ENCODE measurements at regions not wholly inside any gene's neighbourhood (a gene's known extent, or its start where the extent isn't known, plus 50 kb on each side); places are given as distances from the start of the nearest gene placed in this dataset.

GRCh38 chr11:69976794-69977193 is 101.3 kb upstream of the ANO1 start:
- no peaks in the 10 kb centered on the region for H3K36me3 ChIP-seq (replicated peaks; ENCODE audit: control insufficient read depth, insufficient read depth, low read length)
- no peaks in the 10 kb centered on the region; the same call in 1 of the 2 replicates for H3K27me3 ChIP-seq (ENCODE audit: control insufficient read depth, insufficient read depth, low read length)
- DNase-seq = peak; percentile 48
- no peak overlapping the region for H3K4me3 ChIP-seq (ENCODE audit: insufficient read depth, low read depth, low read length)

DNA sequence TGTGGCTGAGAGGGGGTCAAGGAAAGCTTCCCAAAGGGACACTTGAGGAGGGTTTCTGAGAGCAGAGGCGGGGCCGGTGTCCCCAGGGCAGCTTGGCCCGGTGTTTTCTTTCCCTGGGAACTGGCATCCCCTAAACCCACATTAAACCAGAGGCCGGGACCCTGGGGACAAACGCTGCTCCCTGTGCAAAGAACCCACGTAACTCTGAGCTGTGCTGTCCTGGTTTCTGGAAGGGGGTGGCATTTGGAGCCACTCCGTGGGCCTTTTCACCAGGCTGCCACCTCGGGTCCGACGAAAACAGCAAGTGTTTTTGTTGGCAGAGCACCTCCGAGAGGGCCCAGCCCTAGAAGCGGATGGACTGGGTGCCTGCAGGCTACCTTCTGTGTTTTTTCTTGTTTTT is 100.2 kb upstream of the ANO1 start:
- H3K36me3 ChIP-seq (replicated peaks; ENCODE audit: control insufficient read depth, insufficient read depth, low read length) = no peaks in the 10 kb centered on the region
- H3K4me3 ChIP-seq (ENCODE audit: insufficient read depth, low read depth, low read length) = no peak overlapping the region
- DNase-seq = no peak
- no peaks in the 10 kb centered on the region; the same call in none of the 2 replicates for H3K27me3 ChIP-seq (ENCODE audit: control insufficient read depth, insufficient read depth, low read length)

- DNase-seq = peak; percentile 48
- peaks cover 3% of the 10 kb centered on the region for H3K27me3 ChIP-seq (ENCODE audit: control insufficient read depth, insufficient read depth, low read length)
- H3K4me3 ChIP-seq (ENCODE audit: insufficient read depth, low read depth, low read length) = no peak overlapping the region
- H3K36me3 ChIP-seq (replicated peaks; ENCODE audit: control insufficient read depth, insufficient read depth, low read length) = no peaks in the 10 kb centered on the region
These were observed 99.1 kb upstream of the ANO1 start for GRCh38 chr11:69978841-69979614.

GRCh38 chr11:69979632-69980031 is 98.5 kb upstream of the ANO1 start:
- Histone ChIP-seq H3K36me3 (replicated peaks; ENCODE audit: control insufficient read depth, insufficient read depth, low read length) (no peaks in the 10 kb centered on the region), H3K4me3 (ENCODE audit: insufficient read depth, low read depth, low read length) (no peak overlapping the region), H3K27me3 (ENCODE audit: control insufficient read depth, insufficient read depth, low read length) (peaks cover 9% of the 10 kb centered on the region)
- DNase-seq = no peak

- peak; percentile 72 for DNase-seq
- H3K27me3 ChIP-seq (ENCODE audit: control insufficient read depth, insufficient read depth, low read length) = peaks cover 25% of the 10 kb centered on the region
- no peak overlapping the region for H3K4me3 ChIP-seq (ENCODE audit: insufficient read depth, low read depth, low read length)
- H3K36me3 ChIP-seq (replicated peaks; ENCODE audit: control insufficient read depth, insufficient read depth, low read length) = no peaks in the 10 kb centered on the region
These were observed 96.9 kb upstream of the ANO1 start for GRCh38 chr11:69981119-69981784.

DNA sequence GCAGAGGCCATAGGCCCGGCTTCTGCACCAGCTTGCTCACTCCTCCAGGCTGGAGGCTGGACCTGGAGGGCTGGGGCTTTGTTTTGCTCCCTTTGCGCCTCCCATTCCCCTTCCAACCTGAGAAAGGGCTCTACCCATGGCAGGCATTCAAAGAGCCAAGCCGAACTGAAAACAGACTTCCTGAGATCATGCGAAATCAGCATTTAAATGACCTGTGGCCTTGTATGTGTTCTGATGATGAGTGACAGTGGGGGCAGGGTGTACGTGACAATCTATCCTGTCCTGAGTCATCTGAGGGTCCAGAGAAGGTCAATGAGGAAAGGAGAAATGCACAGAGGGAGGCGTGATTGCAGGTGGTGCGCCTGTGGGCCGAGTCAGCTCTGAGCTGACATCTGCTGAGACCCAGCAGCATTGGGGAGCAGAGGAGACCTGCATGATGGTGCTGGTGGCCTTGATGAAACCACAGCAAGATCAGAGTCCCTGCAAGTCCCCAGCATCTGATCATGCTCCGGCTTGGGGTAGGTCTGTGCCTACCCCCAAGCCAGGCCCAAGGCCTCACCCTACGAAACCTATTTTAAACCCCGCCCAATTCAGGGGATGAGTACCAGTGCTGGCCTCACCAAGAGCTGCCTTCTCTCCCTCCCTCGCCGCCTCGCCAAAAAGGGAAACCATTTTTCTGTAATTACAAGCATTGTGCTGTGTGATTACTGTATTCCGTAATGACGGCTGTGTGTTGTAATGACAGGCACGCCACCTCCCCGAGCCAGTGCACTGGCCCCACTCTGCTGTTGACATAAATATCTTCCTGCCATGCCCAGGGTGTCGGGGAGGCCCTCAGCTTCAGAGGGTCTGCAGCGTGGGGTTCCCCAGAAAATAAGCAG is 95.2 kb upstream of the ANO1 start:
- DNase-seq = peak; percentile 48
- Histone ChIP-seq H3K36me3 (replicated peaks; ENCODE audit: control insufficient read depth, insufficient read depth, low read length) (no peaks in the 10 kb centered on the region), H3K27me3 (ENCODE audit: control insufficient read depth, insufficient read depth, low read length) (peaks cover 41% of the 10 kb centered on the region), H3K4me3 (ENCODE audit: insufficient read depth, low read depth, low read length) (no peak overlapping the region)

GRCh38 chr11:69983571-69983877 is 94.6 kb upstream of the ANO1 start:
- H3K36me3 ChIP-seq (replicated peaks; ENCODE audit: control insufficient read depth, insufficient read depth, low read length) = no peaks in the 10 kb centered on the region
- H3K4me3 ChIP-seq (ENCODE audit: insufficient read depth, low read depth, low read length) = no peak overlapping the region
- DNase-seq = no peak
- H3K27me3 ChIP-seq (ENCODE audit: control insufficient read depth, insufficient read depth, low read length) = peaks cover 47% of the 10 kb centered on the region

DNA sequence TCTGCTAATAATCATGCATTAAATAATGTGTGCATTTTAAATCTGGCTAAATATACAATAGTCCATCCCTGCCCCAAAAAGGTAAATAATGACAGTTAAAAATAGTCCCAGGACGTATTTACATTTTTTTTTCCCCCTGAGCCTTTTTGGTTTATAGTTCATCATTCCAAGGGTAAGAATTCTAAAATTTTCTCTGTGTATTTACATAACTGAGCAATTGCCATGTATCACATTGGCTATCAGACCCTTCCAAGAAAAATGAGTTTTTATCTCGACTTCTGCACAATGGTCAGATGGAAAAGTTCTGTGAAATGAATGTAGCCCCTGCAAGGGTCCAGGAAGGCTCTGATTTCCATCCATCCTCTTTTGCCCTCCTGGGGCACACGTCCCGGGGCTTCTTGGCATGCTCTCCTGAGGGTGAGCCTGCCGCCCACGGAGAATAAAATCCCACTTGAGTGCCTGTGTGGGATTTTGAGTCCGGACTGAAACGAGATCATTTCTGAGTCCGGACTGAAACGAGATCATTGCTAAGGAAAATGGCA is 94.1 kb upstream of the ANO1 start:
- H3K36me3 ChIP-seq (replicated peaks; ENCODE audit: control insufficient read depth, insufficient read depth, low read length) = no peaks in the 10 kb centered on the region
- peak; percentile 38 for DNase-seq
- no peak overlapping the region for H3K4me3 ChIP-seq (ENCODE audit: insufficient read depth, low read depth, low read length)
- peaks cover 51% of the 10 kb centered on the region for H3K27me3 ChIP-seq (ENCODE audit: control insufficient read depth, insufficient read depth, low read length)

DNA sequence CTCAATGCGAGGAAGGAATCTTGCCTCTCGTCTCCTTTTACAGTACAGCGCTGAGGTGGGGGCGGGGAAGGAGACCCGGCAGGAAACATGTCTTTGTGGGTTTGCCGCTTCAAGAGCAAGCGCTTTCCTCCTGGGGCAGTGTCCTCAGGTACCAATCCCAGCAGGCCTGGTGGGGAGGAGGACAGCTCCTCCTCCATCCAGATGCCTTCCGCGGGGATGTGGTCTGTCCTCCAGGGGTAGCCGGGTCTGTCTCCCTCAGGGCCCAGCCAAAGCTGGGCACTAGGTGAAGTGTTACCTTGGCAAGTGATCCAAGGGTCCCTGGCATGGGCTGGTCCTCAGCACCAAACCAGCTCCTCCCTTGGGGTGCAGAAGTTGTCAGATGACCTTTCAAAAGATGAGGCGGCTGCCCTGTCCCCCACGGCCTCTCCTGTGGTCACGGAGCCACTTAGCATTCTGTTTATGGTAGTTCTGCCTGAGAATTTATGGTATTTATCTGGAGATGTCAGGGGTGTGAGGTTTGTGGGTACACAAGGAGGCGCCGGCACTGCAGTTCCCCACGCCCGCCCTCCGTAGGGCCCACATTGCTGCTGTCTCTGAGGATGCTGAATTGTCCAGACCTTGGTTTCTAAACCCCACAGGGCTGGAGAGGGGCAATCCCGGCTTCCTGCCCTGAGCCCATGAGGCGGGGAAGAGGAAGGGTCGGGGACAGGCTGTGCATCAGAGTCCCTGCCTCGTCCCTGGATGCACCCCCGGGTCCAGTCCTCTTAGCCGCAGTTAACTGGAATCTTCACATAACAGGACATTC is 93.5 kb upstream of the ANO1 start:
- H3K27me3 ChIP-seq (ENCODE audit: control insufficient read depth, insufficient read depth, low read length) = peaks cover 52% of the 10 kb centered on the region
- no peaks in the 10 kb centered on the region for H3K36me3 ChIP-seq (replicated peaks; ENCODE audit: control insufficient read depth, insufficient read depth, low read length)
- peak; percentile 90 for DNase-seq
- H3K4me3 ChIP-seq (ENCODE audit: insufficient read depth, low read depth, low read length) = peak overlapping the region; percentile 2; the same call in 1 of the 2 replicates

DNA sequence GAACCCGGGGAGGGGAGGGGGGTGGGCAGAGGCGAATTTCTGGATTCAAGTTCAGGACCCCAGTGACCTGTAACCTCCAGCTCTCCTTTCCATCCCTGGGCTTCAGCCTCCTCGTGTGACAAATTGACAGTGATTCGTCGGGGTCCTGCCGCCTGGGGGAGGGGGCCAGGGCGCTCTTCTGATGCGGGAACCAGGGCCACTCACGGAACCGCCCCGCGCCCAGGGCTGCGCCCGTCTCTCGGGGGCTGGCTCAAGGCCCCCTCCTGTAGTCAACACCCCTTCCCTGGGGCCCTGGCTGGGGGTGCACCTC is 92.8 kb upstream of the ANO1 start:
- Histone ChIP-seq H3K36me3 (replicated peaks; ENCODE audit: control insufficient read depth, insufficient read depth, low read length) (no peaks in the 10 kb centered on the region), H3K4me3 (ENCODE audit: insufficient read depth, low read depth, low read length) (peak overlapping the region; percentile 49), H3K27me3 (ENCODE audit: control insufficient read depth, insufficient read depth, low read length) (peaks cover 52% of the 10 kb centered on the region)
- peak; percentile 68 for DNase-seq

GRCh38 chr11:69985641-69986439 is 92.3 kb upstream of the ANO1 start:
- Histone ChIP-seq H3K36me3 (replicated peaks; ENCODE audit: control insufficient read depth, insufficient read depth, low read length) (no peaks in the 10 kb centered on the region), H3K4me3 (ENCODE audit: insufficient read depth, low read depth, low read length) (peak overlapping the region; percentile 49), H3K27me3 (ENCODE audit: control insufficient read depth, insufficient read depth, low read length) (peaks cover 52% of the 10 kb centered on the region)
- DNase-seq = peak; percentile 87

- H3K36me3 ChIP-seq (replicated peaks; ENCODE audit: control insufficient read depth, insufficient read depth, low read length) = no peaks in the 10 kb centered on the region
- peak overlapping the region; percentile 49; the same call in 1 of the 2 replicates for H3K4me3 ChIP-seq (ENCODE audit: insufficient read depth, low read depth, low read length)
- no peak for DNase-seq
- peaks cover 52% of the 10 kb centered on the region for H3K27me3 ChIP-seq (ENCODE audit: control insufficient read depth, insufficient read depth, low read length)
These were observed 91.7 kb upstream of the ANO1 start for GRCh38 chr11:69986440-69986787.

- Histone ChIP-seq H3K4me3 (ENCODE audit: insufficient read depth, low read depth, low read length) (no peak overlapping the region), H3K36me3 (replicated peaks; ENCODE audit: control insufficient read depth, insufficient read depth, low read length) (no peaks in the 10 kb centered on the region), H3K27me3 (ENCODE audit: control insufficient read depth, insufficient read depth, low read length) (peaks cover 52% of the 10 kb centered on the region)
- DNase-seq = peak; percentile 60
These were observed 91.3 kb upstream of the ANO1 start for GRCh38 chr11:69986830-69987229.
